HEK293 (cell line): ENCODE measurements at regions not wholly inside any gene's neighbourhood (a gene's known extent, or its start where the extent isn't known, plus 50 kb on each side); places are given as distances from the start of the nearest gene placed in this dataset.

Experiments used
- CTCF ChIA-PET: fragments of 350-600 bp; formaldehyde crosslinking; extraction: SDS; loops from one replicate; lab custom pipeline; 2021; ENCODE audit warnings: antibody characterized with exemption; lab: Yijun Ruan, JAX
- POLR2A ChIA-PET: fragments of 300-600 bp; formaldehyde crosslinking; extraction: SDS; loops from one replicate; lab custom pipeline; 2020; ENCODE audit warnings: antibody characterized with exemption, inconsistent platforms; lab: Yijun Ruan, JAX
- H3K27ac ChIP-seq: fragments of 200-500 bp; sonication (Bioruptor generic); 2 replicates; pipeline ENCODE4 v1.5.1; 2014; ENCODE audit warnings: low read depth, low read length, control low read depth, inconsistent platforms; ENCODE audit errors: extremely low read depth
- H3K36me3 ChIP-seq, 2 experiments: fragments of 200-500 bp in 1 of 2; sonication (Bioruptor generic) in 1 of 2; 1 replicate in 1 of 2; 2 replicates in 1 of 2; pipeline ENCODE4 v1.5.1; 2014 to 2017; ENCODE audit warnings: inconsistent platforms in 2 of 2, low read length in 2 of 2; ENCODE audit not compliant: control insufficient read depth in 2 of 2, insufficient read depth in 1 of 2
- H3K4me1 ChIP-seq: fragments of 200-500 bp; sonication (Bioruptor generic); 2 replicates; pipeline ENCODE4 v1.5.1; 2014; ENCODE audit warnings: mild to moderate bottlenecking, low read length, inconsistent platforms; ENCODE audit not compliant: control insufficient read depth, insufficient read depth
- H3K4me3 ChIP-seq: 2 replicates; pipeline ENCODE4 v1.5.1; 2011; ENCODE audit warnings: low read depth, mild to moderate bottlenecking, control low read depth, low read length, moderate library complexity
- H3K9me3 ChIP-seq: fragments of 200-500 bp; sonication (Bioruptor generic); 2 replicates; pipeline ENCODE4 v1.5.1; 2014; ENCODE audit warnings: low read depth, low read length, inconsistent platforms; ENCODE audit not compliant: control insufficient read depth, insufficient read depth
- BCL11A ChIP-seq: fragments of 450-650 bp; formaldehyde crosslinking; IDR thresholded peaks from 2 replicates; pipeline ENCODE4 v1.5.1; 2016; ENCODE audit warnings: low read depth, missing biosample characterization, missing genetic modification characterization
- HOXA7 ChIP-seq: sonication (generic); formaldehyde crosslinking; IDR thresholded peaks from 2 replicates; pipeline ENCODE4 v1.8.1; 2022; ENCODE audit warnings: missing genetic modification reagents, borderline replicate concordance
- HOXD13 ChIP-seq: sonication (generic); formaldehyde crosslinking; IDR thresholded peaks from 2 replicates; pipeline ENCODE4 v1.8.0; 2022; ENCODE audit warnings: missing genetic modification reagents, borderline replicate concordance
- MZF1 ChIP-seq: fragments of 450-650 bp; formaldehyde crosslinking; IDR thresholded peaks from 2 replicates; pipeline ENCODE4 v1.5.1; 2017; ENCODE audit warnings: missing biosample characterization, missing genetic modification characterization, borderline replicate concordance
- OVOL3 ChIP-seq: fragments of 450-650 bp; formaldehyde crosslinking; IDR thresholded peaks from 2 replicates; pipeline ENCODE4 v1.5.1; 2016; ENCODE audit warnings: missing biosample characterization, missing genetic modification characterization
- SCRT1 ChIP-seq: fragments of 450-650 bp; formaldehyde crosslinking; IDR thresholded peaks from 2 replicates; pipeline ENCODE4 v1.5.1; 2016; ENCODE audit warnings: missing biosample characterization, missing genetic modification characterization, borderline replicate concordance
- SP7 ChIP-seq: fragments of 450-650 bp; formaldehyde crosslinking; IDR thresholded peaks from 2 replicates; pipeline ENCODE4 v1.5.1; 2016; ENCODE audit warnings: missing biosample characterization, missing genetic modification characterization
- TRIM28 ChIP-seq: IDR thresholded peaks from 2 replicates; pipeline ENCODE4 v1.6.1; 2011; ENCODE audit warnings: low read length, control low read depth, borderline replicate concordance
- YY2 ChIP-seq: fragments of 450-650 bp; formaldehyde crosslinking; IDR thresholded peaks from 2 replicates; pipeline ENCODE4 v1.5.1; 2016; ENCODE audit warnings: missing biosample characterization, missing genetic modification characterization
- ZNF155 ChIP-seq: fragments of 450-650 bp; formaldehyde crosslinking; IDR thresholded peaks from 2 replicates; pipeline ENCODE4 v1.5.1; 2016; ENCODE audit warnings: missing biosample characterization, missing genetic modification characterization
- ZNF311 ChIP-seq: fragments of 450-650 bp; formaldehyde crosslinking; IDR thresholded peaks from 2 replicates; pipeline ENCODE4 v1.5.1; 2017; ENCODE audit warnings: missing biosample characterization, missing genetic modification characterization, borderline replicate concordance
- ZNF324 ChIP-seq: fragments of 450-650 bp; formaldehyde crosslinking; IDR thresholded peaks from 2 replicates; pipeline ENCODE4 v1.5.1; 2016; ENCODE audit warnings: missing biosample characterization, missing genetic modification characterization
- ZNF341 ChIP-seq: fragments of 450-650 bp; formaldehyde crosslinking; IDR thresholded peaks from 2 replicates; pipeline ENCODE4; 2016; ENCODE audit warnings: low read depth, missing biosample characterization, missing genetic modification characterization
- ZNF366 ChIP-seq: fragments of 450-650 bp; formaldehyde crosslinking; conservative IDR thresholded peaks from 2 replicates; pipeline ENCODE4 v1.5.1; 2016; ENCODE audit warnings: missing biosample characterization, missing genetic modification characterization
- ZNF423 ChIP-seq: fragments of 450-650 bp; formaldehyde crosslinking; IDR thresholded peaks from 2 replicates; pipeline ENCODE4 v1.5.1; 2016; ENCODE audit warnings: missing biosample characterization, missing genetic modification characterization
- ZNF670 ChIP-seq: fragments of 450-650 bp; formaldehyde crosslinking; IDR thresholded peaks from 2 replicates; pipeline ENCODE4 v1.5.1; 2016; ENCODE audit warnings: missing biosample characterization, missing genetic modification characterization, low read depth
- ZNF837 ChIP-seq: fragments of 450-650 bp; formaldehyde crosslinking; IDR thresholded peaks from 2 replicates; pipeline ENCODE4 v1.5.1; 2016; ENCODE audit warnings: missing biosample characterization, missing genetic modification characterization
- TF ChIP-seq, protein P1 (sequence below): fragments of 450-650 bp; formaldehyde crosslinking; optimal IDR thresholded peaks from 2 replicates; pipeline ENCODE3; 2016; ENCODE audit warnings: missing biosample characterization, mild to moderate bottlenecking, missing genetic modification characterization
- TF ChIP-seq, protein P2 (sequence below): fragments of 450-650 bp; formaldehyde crosslinking; IDR thresholded peaks from 2 replicates; pipeline ENCODE4 v1.5.1; 2017; ENCODE audit warnings: missing biosample characterization, missing genetic modification characterization
- TF ChIP-seq, protein P3 (sequence below): fragments of 450-650 bp; formaldehyde crosslinking; IDR thresholded peaks from 2 replicates; pipeline ENCODE4 v1.5.1; 2016; ENCODE audit warnings: missing biosample characterization, missing genetic modification characterization, borderline replicate concordance

DNA sequence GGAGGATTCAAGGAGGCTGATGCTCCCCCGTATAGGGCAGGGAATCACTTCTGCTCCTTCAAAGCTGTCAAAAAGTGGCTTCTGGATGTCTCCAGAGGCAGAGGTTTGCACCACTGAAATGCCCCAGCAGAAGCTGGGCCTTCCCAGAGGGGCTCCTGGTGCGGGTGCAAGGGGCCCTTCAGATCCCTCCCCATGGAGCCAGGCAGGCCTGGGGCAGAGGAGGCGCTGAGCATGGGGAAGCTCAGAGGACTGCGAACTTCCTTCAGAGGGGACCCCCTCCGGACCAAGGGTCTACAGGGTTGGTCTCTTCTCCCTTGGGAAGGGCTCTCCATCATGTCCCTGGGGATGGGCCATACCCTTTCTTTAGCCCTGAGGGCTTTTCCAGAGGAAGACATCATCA lies 341.2 kb downstream of the DYSF start:
- ChIA-PET CTCF (interaction anchor here (0.6 to 1.5 kb wide), 8 partner anchors 8 to 750 kb away, joined by 3 to 5 read pairs (median 4); no protein-coding TSS in a partner anchor), POLR2A (interaction anchor here (0.6 kb wide), 1 partner anchor 268 kb away, joined by 7 read pairs; no protein-coding TSS in a partner anchor)
- Histone ChIP-seq H3K36me3 (no peaks in the 10 kb centered on the region), H3K27ac (no peak overlapping the region), H3K4me3 (no peak overlapping the region), H3K4me1 (no peaks in the 10 kb centered on the region), H3K9me3 (no peaks in the 10 kb centered on the region)
- TF ChIP-seq, protein P1, sequence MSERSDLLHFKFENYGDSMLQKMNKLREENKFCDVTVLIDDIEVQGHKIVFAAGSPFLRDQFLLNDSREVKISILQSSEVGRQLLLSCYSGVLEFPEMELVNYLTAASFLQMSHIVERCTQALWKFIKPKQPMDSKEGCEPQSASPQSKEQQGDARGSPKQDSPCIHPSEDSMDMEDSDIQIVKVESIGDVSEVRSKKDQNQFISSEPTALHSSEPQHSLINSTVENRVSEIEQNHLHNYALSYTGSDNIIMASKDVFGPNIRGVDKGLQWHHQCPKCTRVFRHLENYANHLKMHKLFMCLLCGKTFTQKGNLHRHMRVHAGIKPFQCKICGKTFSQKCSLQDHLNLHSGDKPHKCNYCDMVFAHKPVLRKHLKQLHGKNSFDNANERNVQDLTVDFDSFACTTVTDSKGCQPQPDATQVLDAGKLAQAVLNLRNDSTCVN (tag by site-specific recombination), result no peak
- TF ChIP-seq YY2 (tag by site-specific recombination) (no peak), ZNF155 (tag by site-specific recombination) (no peak), MZF1 (tag by site-specific recombination) (no peak), ZNF324 (tag by site-specific recombination) (no peak), TRIM28 (no peak)

DNA sequence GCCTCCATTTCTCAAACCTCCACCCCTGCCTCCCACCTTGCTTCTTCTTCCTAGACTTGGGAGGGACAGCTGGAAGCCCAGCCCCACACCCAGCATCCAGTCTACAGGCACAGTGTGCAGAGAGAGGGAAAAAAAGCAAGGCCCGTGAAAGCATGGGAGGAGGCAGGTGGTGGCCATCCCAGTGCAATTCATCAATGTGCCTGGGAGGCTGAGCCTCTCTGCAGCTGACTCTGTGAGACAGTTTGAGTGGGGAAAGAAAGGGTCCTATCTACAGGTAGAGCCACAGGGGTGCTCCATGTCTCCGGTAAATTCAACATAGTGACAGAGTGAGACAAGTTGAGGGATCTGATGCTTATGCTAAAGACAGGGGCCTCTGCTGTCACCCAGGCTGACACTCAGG lies 340.6 kb downstream of the DYSF start:
- H3K36me3 ChIP-seq, result no peaks in the 10 kb centered on the region
- H3K4me1 ChIP-seq, result no peaks in the 10 kb centered on the region
- no peak overlapping the region for H3K4me3 ChIP-seq
- CTCF ChIA-PET, result interaction anchor here (0.6 to 1.5 kb wide), 5 partner anchors 9 to 750 kb away, joined by 3 to 5 read pairs (median 4); no protein-coding TSS in a partner anchor
- POLR2A ChIA-PET, result no interaction called here
- no peaks in the 10 kb centered on the region for H3K9me3 ChIP-seq
- TF ChIP-seq ZNF423 (tag by site-specific recombination) (no peak), HOXA7 (no peak), SCRT1 (tag by site-specific recombination) (no peak), ZNF341 (tag by site-specific recombination) (no peak), ZNF366 (tag by site-specific recombination) (no peak), OVOL3 (no peak), BCL11A (tag by site-specific recombination) (no peak), HOXD13 (no peak), ZNF311 (no peak), ZNF837 (tag by site-specific recombination) (no peak), SP7 (no peak), ZNF670 (no peak)
- TF ChIP-seq, protein P2, sequence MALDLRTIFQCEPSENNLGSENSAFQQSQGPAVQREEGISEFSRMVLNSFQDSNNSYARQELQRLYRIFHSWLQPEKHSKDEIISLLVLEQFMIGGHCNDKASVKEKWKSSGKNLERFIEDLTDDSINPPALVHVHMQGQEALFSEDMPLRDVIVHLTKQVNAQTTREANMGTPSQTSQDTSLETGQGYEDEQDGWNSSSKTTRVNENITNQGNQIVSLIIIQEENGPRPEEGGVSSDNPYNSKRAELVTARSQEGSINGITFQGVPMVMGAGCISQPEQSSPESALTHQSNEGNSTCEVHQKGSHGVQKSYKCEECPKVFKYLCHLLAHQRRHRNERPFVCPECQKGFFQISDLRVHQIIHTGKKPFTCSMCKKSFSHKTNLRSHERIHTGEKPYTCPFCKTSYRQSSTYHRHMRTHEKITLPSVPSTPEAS (tag by site-specific recombination), result no peak
- TF ChIP-seq, protein P3, sequence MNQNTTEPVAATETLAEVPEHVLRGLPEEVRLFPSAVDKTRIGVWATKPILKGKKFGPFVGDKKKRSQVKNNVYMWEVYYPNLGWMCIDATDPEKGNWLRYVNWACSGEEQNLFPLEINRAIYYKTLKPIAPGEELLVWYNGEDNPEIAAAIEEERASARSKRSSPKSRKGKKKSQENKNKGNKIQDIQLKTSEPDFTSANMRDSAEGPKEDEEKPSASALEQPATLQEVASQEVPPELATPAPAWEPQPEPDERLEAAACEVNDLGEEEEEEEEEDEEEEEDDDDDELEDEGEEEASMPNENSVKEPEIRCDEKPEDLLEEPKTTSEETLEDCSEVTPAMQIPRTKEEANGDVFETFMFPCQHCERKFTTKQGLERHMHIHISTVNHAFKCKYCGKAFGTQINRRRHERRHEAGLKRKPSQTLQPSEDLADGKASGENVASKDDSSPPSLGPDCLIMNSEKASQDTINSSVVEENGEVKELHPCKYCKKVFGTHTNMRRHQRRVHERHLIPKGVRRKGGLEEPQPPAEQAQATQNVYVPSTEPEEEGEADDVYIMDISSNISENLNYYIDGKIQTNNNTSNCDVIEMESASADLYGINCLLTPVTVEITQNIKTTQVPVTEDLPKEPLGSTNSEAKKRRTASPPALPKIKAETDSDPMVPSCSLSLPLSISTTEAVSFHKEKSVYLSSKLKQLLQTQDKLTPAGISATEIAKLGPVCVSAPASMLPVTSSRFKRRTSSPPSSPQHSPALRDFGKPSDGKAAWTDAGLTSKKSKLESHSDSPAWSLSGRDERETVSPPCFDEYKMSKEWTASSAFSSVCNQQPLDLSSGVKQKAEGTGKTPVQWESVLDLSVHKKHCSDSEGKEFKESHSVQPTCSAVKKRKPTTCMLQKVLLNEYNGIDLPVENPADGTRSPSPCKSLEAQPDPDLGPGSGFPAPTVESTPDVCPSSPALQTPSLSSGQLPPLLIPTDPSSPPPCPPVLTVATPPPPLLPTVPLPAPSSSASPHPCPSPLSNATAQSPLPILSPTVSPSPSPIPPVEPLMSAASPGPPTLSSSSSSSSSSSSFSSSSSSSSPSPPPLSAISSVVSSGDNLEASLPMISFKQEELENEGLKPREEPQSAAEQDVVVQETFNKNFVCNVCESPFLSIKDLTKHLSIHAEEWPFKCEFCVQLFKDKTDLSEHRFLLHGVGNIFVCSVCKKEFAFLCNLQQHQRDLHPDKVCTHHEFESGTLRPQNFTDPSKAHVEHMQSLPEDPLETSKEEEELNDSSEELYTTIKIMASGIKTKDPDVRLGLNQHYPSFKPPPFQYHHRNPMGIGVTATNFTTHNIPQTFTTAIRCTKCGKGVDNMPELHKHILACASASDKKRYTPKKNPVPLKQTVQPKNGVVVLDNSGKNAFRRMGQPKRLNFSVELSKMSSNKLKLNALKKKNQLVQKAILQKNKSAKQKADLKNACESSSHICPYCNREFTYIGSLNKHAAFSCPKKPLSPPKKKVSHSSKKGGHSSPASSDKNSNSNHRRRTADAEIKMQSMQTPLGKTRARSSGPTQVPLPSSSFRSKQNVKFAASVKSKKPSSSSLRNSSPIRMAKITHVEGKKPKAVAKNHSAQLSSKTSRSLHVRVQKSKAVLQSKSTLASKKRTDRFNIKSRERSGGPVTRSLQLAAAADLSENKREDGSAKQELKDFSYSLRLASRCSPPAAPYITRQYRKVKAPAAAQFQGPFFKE (tag by site-specific recombination), result no peak
- TF ChIP-seq, all 188 proteins: peak for 0
- H3K27ac ChIP-seq, result no peak overlapping the region
